ENCODE measurements at regions not wholly inside any gene's neighbourhood (a gene's known extent, or its start where the extent isn't known, plus 50 kb on each side); places are given as distances from the start of the nearest gene placed in this dataset.

GRCh38 chr2:48129293-48129950, 185.1 kb upstream of the FOXN2 start:
- Histone ChIP-seq H3K27me3 (ENCODE audit: insufficient read depth, low read length) (no peaks in the 10 kb centered on the region), H3K4me2 (ENCODE audit: low read length) (no peak overlapping the region), H2AFZ (ENCODE audit: low read depth, low read length, poor library complexity, severe bottlenecking) (no peak overlapping the region), H3K79me2 (ENCODE audit: insufficient read depth, low read length) (no peaks in the 10 kb centered on the region), H3K9me3 (ENCODE audit: control insufficient read depth in 1 of 2, insufficient read depth in 1 of 2, low read depth in 1 of 2, low read length in 2 of 2) (no peaks in the 10 kb centered on the region), H3K4me3 (replicated peaks in 1 of 2; ENCODE audit: low read depth in 1 of 2, low read length in 2 of 2) (no peak overlapping the region), H3K36me3 (ENCODE audit: control insufficient read depth in 1 of 2, insufficient read depth in 2 of 2, low read length in 2 of 2) (no peaks in the 10 kb centered on the region), H3K27ac (ENCODE audit: low read depth, low read length) (no peak overlapping the region), H3K4me1 (ENCODE audit: control insufficient read depth in 1 of 2, insufficient read depth in 2 of 2, low read length in 2 of 2) (no peaks in the 10 kb centered on the region), H3K9ac (ENCODE audit: low read length) (no peak overlapping the region), H3K9me2 (ENCODE audit: insufficient read depth) (no peaks in the 10 kb centered on the region), H4K20me1 (ENCODE audit: insufficient read depth) (no peaks in the 10 kb centered on the region)
- RAD21 ChIA-PET (ENCODE audit: low non-redundant PET in 1 of 2, low total read pairs in 2 of 2, uncharacterized antibody in 2 of 2, unreplicated experiment in 2 of 2), result no interaction called here
- CTCF ChIA-PET, result no interaction called here
- TF ChIP-seq CEBPB (IDR thresholded peaks at IDR 0.05; ENCODE audit: low read depth) (no peak), RAD21 (IDR thresholded peaks at IDR 0.05; ENCODE audit: low read depth) (no peak), JUND (IDR thresholded peaks at IDR 0.05) (no peak), EZH2 (IDR thresholded peaks at IDR 0.05) (no peak), ATF3 (IDR thresholded peaks at IDR 0.05) (no peak), CTCF (IDR thresholded peaks at IDR 0.05 in 2 of 3, conservative IDR thresholded peaks at IDR 0.05 in 1 of 3; ENCODE audit: borderline replicate concordance in 1 of 3, insufficient read depth in 1 of 3, low read depth in 2 of 3, low read length in 2 of 3) (no peak), SP1 (IDR thresholded peaks at IDR 0.05; ENCODE audit: low read depth) (no peak), TCF7L2 (IDR thresholded peaks at IDR 0.05; ENCODE audit: borderline replicate concordance, extremely low read depth, insufficient read depth, insufficient read length) (no peak), YY1 (IDR thresholded peaks at IDR 0.05; ENCODE audit: extremely low read depth, insufficient replicate concordance, low read depth, low read length) (no peak), POLR2A (IDR thresholded peaks at IDR 0.05; ENCODE audit: borderline replicate concordance, extremely low read depth, insufficient read depth, insufficient read length) (no peak), SIN3A (IDR thresholded peaks at IDR 0.05; ENCODE audit: low read depth) (no peak), ZNF274 (IDR thresholded peaks at IDR 0.05; ENCODE audit: low read depth, low read length) (no peak), EZH2phosphoT487 (IDR thresholded peaks at IDR 0.05; ENCODE audit: borderline replicate concordance) (no peak), SRF (IDR thresholded peaks at IDR 0.05; ENCODE audit: low read depth) (no peak), POLR2AphosphoS5 (IDR thresholded peaks at IDR 0.05; ENCODE audit: low read depth, low read length) (no peak), EGR1 (IDR thresholded peaks at IDR 0.05; ENCODE audit: low read depth) (no peak)
- TF ChIP-seq, protein P1, sequence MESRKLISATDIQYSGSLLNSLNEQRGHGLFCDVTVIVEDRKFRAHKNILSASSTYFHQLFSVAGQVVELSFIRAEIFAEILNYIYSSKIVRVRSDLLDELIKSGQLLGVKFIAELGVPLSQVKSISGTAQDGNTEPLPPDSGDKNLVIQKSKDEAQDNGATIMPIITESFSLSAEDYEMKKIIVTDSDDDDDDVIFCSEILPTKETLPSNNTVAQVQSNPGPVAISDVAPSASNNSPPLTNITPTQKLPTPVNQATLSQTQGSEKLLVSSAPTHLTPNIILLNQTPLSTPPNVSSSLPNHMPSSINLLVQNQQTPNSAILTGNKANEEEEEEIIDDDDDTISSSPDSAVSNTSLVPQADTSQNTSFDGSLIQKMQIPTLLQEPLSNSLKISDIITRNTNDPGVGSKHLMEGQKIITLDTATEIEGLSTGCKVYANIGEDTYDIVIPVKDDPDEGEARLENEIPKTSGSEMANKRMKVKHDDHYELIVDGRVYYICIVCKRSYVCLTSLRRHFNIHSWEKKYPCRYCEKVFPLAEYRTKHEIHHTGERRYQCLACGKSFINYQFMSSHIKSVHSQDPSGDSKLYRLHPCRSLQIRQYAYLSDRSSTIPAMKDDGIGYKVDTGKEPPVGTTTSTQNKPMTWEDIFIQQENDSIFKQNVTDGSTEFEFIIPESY (IDR thresholded peaks at IDR 0.05; ENCODE audit: extremely low read depth, insufficient replicate concordance, low read length), result no peak
- TF ChIP-seq, protein P2, sequence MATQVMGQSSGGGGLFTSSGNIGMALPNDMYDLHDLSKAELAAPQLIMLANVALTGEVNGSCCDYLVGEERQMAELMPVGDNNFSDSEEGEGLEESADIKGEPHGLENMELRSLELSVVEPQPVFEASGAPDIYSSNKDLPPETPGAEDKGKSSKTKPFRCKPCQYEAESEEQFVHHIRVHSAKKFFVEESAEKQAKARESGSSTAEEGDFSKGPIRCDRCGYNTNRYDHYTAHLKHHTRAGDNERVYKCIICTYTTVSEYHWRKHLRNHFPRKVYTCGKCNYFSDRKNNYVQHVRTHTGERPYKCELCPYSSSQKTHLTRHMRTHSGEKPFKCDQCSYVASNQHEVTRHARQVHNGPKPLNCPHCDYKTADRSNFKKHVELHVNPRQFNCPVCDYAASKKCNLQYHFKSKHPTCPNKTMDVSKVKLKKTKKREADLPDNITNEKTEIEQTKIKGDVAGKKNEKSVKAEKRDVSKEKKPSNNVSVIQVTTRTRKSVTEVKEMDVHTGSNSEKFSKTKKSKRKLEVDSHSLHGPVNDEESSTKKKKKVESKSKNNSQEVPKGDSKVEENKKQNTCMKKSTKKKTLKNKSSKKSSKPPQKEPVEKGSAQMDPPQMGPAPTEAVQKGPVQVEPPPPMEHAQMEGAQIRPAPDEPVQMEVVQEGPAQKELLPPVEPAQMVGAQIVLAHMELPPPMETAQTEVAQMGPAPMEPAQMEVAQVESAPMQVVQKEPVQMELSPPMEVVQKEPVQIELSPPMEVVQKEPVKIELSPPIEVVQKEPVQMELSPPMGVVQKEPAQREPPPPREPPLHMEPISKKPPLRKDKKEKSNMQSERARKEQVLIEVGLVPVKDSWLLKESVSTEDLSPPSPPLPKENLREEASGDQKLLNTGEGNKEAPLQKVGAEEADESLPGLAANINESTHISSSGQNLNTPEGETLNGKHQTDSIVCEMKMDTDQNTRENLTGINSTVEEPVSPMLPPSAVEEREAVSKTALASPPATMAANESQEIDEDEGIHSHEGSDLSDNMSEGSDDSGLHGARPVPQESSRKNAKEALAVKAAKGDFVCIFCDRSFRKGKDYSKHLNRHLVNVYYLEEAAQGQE (IDR thresholded peaks at IDR 0.05; ENCODE audit: low read depth), result no peak
- intact Hi-C loops (cut with micrococcal nuclease), result no loop called here
- ATAC-seq (no peak), DNase-seq (ENCODE audit: low read depth, low spot score) (no peak)
- BruUV-seq (replicated peaks), result no TSS peak
- POLR2A ChIA-PET, result no interaction called here
